Aorta (tissue), 5 donors: ENCODE measurements at regions not wholly inside any gene's neighbourhood (a gene's known extent, or its start where the extent isn't known, plus 50 kb on each side); places are given as distances from the start of the nearest gene placed in this dataset.
"Not testable (repeated sequence)": the region's sequence is repeated elsewhere in the genome, so short reads cannot be mapped to it uniquely, and the experiment has no call there.

Experiments
- ATAC-seq: fragments of 200-7000 bp; cut with Tn5 transposase; one replicate; pipeline ENCODE4 v1.9.1; 2022; ENCODE audit warnings: moderate library complexity; ENCODE audit not compliant: low FRiP score
- DNase-seq, 2 donors: peaks; one replicate each; pipeline ENCODE4 v3.0.0-alpha.2; 2020
- H3K27ac ChIP-seq, 2 donors: one replicate each; pipeline ENCODE4 v1.5.1; 2013; ENCODE audit warnings: low read length in 2 of 2, mild to moderate bottlenecking in 2 of 2, moderate library complexity in 2 of 2, control low read depth in 1 of 2, inconsistent platforms in 1 of 2, low read depth in 1 of 2
- H3K27me3 ChIP-seq, 2 donors: one replicate each; pipeline ENCODE4 v1.6.1; 2013; ENCODE audit warnings: control low read depth in 1 of 2, low read length in 1 of 2, mild to moderate bottlenecking in 1 of 2, moderate library complexity in 1 of 2; ENCODE audit not compliant: insufficient read depth in 2 of 2, control insufficient read depth in 1 of 2
- H3K36me3 ChIP-seq, 2 donors: one replicate each; pipeline ENCODE4 v1.6.1; 2013; ENCODE audit warnings: control low read depth in 1 of 2, low read length in 1 of 2, mild to moderate bottlenecking in 1 of 2; ENCODE audit not compliant: insufficient read depth in 2 of 2, control insufficient read depth in 1 of 2
- H3K4me1 ChIP-seq, 2 donors: one replicate each; pipeline ENCODE4 v1.6.1; 2013; ENCODE audit warnings: low read length in 2 of 2, control low read depth in 1 of 2, mild to moderate bottlenecking in 1 of 2, moderate library complexity in 1 of 2; ENCODE audit not compliant: insufficient read depth in 2 of 2, control insufficient read depth in 1 of 2
- H3K4me3 ChIP-seq, 2 donors: one replicate each; pipeline ENCODE4 v1.5.1; 2013; ENCODE audit warnings: low read length in 2 of 2, control low read depth in 1 of 2, mild to moderate bottlenecking in 1 of 2
- H3K9me3 ChIP-seq: one replicate; pipeline ENCODE4 v1.6.1; 2013; ENCODE audit warnings: mild to moderate bottlenecking, low read length; ENCODE audit not compliant: control insufficient read depth
- WGBS, 2 donors: extraction: QIAGEN DNeasy Blood & Tissue Kit; methylation state at CpG; one replicate each; pipeline ENCODE4 v1.1.7; 2013; 5-methylcytosine and 5-hydroxymethylcytosine counted together
- intact Hi-C, 2 donors: fragments of 100-400 bp; cut with DNase I; formaldehyde crosslinking; loops; one replicate each; pipeline versions ENCODE4 v1.14.2 to v1.15.0; 2022
- donor health status: healthy with polysubstance abuse.
- donor health status: Bipolar disorder and iron deficiency.
- donor health status: DM: no; HTN: no; CAD: no.
- donor health status: DM: no; HTN: no; CAD: no.
- donor health status: DM: yes; HTN: yes; CAD: no.

- intact Hi-C loops, result no loop called here
- H3K4me1 ChIP-seq, result no peaks in the 10 kb centered on the region
- no peaks in the 10 kb centered on the region for H3K27me3 ChIP-seq
- no peaks in the 10 kb centered on the region for H3K9me3 ChIP-seq
- H3K36me3 ChIP-seq, result no peaks in the 10 kb centered on the region
- DNase-seq (no peak), ATAC-seq (no peak)
- no peak overlapping the region for H3K27ac ChIP-seq
- no peak overlapping the region for H3K4me3 ChIP-seq
- 77 to 79% methylated on average over 5 of the region's 5 CpGs for WGBS, 2 donors
Observed at GRCh38 chr3:162377608-162378007, 881.0 kb downstream of the OTOL1 start.

DNA sequence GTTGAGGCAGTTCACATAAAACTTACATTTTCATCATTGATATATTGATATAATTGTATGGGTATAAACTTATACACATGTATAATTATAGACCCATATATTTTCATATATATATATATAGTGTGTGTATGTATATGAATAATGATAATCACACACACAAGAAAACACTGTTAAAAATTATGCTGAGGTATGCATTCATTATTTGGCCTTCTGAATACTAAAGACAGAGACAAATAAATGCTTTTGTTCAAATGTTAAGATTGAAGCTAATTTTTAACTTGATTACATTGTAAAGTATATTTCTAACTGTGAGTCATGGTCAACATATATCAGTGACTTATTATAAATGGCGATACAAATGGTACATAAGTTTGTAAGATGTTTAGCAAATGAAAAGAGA lies 888.8 kb downstream of the OTOL1 start:
- H3K27ac ChIP-seq, result no peak overlapping the region
- intact Hi-C loops, result no loop called here
- no peaks in the 10 kb centered on the region for H3K27me3 ChIP-seq
- H3K36me3 ChIP-seq, result no peaks in the 10 kb centered on the region
- no peak overlapping the region for H3K4me3 ChIP-seq
- WGBS, 2 donors, result 92 to 100% methylated on average over 1 of the region's 1 CpG
- H3K9me3 ChIP-seq, result no peaks in the 10 kb centered on the region
- ATAC-seq (no peak), DNase-seq (no peak)
- no peaks in the 10 kb centered on the region for H3K4me1 ChIP-seq

DNA sequence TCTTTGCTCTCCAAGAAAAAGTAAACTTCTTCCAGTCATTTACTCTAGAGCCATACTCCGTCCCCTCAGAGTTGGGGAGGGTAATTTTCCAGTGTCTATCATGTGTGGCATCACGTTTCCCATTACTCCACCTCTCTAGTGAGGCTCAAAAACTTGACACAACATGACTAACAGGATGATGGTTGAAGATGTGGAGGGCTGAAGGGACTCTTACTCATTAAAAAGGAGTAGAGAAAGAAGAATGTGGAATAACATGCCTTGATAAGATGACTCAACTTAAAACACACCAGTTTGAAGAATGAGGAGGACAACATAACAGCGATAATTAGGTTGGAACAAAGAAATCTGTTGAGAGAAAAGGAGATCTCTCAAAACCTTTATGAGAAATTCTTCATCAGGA lies 894.3 kb downstream of the OTOL1 start:
- intact Hi-C loops, result no loop called here
- Histone ChIP-seq H3K4me1 (no peaks in the 10 kb centered on the region), H3K4me3 (no peak overlapping the region), H3K27me3 (no peaks in the 10 kb centered on the region), H3K36me3 (no peaks in the 10 kb centered on the region), H3K27ac (no peak overlapping the region), H3K9me3 (no peaks in the 10 kb centered on the region)
- DNase-seq, result no peak
- 84 to 88% methylated on average over 3 of the region's 3 CpGs for WGBS, 2 donors
- ATAC-seq, result no peak

GRCh38 chr3:162391301-162391700 lies 894.7 kb downstream of the OTOL1 start:
- H3K4me1 ChIP-seq, result no peaks in the 10 kb centered on the region
- intact Hi-C loops, result no loop called here
- 33 to 34% methylated on average over 2 of the region's 2 CpGs for WGBS, 2 donors
- H3K36me3 ChIP-seq, result no peaks in the 10 kb centered on the region
- no peak overlapping the region for H3K27ac ChIP-seq
- H3K9me3 ChIP-seq, result no peaks in the 10 kb centered on the region
- no peak overlapping the region for H3K4me3 ChIP-seq
- DNase-seq (no peak), ATAC-seq (no peak)
- H3K27me3 ChIP-seq, result no peaks in the 10 kb centered on the region

DNA sequence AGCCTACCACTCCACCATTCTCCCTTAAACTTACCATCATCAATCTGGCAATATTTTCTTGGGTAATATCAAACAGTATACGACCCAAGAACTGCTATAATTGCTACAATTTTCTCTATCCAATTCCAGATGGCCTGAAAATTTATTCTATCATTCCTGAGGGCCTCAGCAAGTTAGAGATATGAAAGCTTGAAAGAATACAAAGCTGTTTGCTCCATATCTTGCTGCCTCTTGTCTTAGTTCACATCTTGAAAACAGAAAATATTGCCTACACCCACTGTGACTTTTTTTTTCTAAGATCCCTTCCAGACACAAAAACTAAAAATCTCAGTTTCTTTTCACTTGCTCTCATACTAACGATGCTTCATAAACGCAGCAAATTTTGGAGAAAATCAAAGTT lies 898.9 kb downstream of the OTOL1 start:
- intact Hi-C loops, result no loop called here
- no peak for DNase-seq
- Histone ChIP-seq H3K27me3 (no peaks in the 10 kb centered on the region), H3K4me1 (no peaks in the 10 kb centered on the region), H3K9me3 (peaks cover 2% of the 10 kb centered on the region), H3K27ac (no peak overlapping the region), H3K4me3 (no peak overlapping the region), H3K36me3 (no peaks in the 10 kb centered on the region)
- 91 to 92% methylated on average over 3 of the region's 3 CpGs for WGBS, 2 donors
- no peak for ATAC-seq

DNA sequence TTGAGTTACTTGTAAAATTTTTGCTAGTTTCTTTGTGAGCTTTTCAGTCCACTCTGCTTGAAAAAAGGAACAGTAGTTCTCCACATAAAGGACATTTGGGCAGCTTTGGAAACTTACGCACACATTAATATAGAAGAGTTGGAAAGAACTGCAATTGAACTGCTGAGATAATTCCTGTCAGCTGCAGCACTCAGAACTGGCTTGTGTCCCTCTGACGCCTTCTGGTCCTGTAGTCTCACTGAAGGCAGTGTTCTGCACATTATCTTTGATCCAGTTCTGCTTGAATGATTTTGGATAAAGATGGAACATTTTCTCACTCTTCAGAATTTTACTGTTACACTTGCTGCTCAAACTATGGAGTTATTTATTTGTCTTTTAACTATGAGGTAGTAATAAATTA lies 901.9 kb downstream of the OTOL1 start:
- WGBS, 2 donors, result 91 to 96% methylated on average over 2 of the region's 2 CpGs
- no peak for ATAC-seq
- Histone ChIP-seq H3K4me1 (no peaks in the 10 kb centered on the region), H3K27me3 (no peaks in the 10 kb centered on the region), H3K36me3 (no peaks in the 10 kb centered on the region), H3K27ac (no peak overlapping the region), H3K4me3 (no peak overlapping the region), H3K9me3 (peaks cover 2% of the 10 kb centered on the region)
- no peak for DNase-seq
- intact Hi-C loops, result no loop called here

DNA sequence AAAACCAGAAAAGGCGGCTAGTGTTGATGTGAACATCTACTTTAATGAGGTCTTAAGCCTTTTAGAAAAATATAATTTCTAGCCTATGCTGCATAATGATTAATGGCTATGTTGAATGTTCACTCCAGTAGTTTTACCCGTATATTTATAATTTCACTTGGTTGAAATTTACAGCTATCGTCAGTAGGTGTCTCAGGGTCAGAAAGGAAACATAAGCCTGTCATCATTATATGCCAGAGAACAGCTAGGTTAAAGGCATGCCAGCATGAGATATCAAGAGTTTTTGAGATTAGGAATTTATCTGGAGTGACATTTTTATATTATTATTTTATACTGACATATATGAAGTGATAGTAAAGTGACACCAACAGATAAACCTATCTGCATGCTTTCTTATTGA lies 904.1 kb downstream of the OTOL1 start:
- Histone ChIP-seq H3K4me3 (no peak overlapping the region), H3K36me3 (no peaks in the 10 kb centered on the region), H3K9me3 (peaks cover 2% of the 10 kb centered on the region), H3K27me3 (no peaks in the 10 kb centered on the region), H3K27ac (no peak overlapping the region), H3K4me1 (no peaks in the 10 kb centered on the region)
- ATAC-seq, result no peak
- WGBS, 2 donors, result 16 to 23% methylated on average over 3 of the region's 3 CpGs
- no peak for DNase-seq
- intact Hi-C loops, result no loop called here

DNA sequence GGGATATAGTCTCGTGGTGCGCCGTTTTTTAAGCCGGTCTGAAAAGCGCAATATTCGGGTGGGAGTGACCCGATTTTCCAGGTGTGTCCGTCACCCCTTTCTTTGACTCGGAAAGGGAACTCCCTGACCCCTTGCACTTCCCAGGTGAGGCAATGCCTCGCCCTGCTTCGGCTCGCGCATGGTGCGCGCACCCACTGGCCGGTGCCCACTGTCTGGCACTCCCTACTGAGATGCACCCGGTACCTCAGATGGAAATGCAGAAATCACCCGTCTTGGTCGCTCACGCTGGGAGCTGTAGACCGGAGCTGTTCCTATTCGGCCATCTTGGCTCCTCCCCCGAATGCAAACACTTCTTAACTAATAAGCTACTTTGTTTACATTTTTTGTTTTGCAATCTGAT lies 914.9 kb downstream of the OTOL1 start:
- WGBS, 2 donors, result 93% methylated on average over 18 to 21 of the region's 23 CpGs

GRCh38 chr3:162421721-162422120 lies 925.1 kb downstream of the OTOL1 start:
- intact Hi-C loops, result no loop called here
- DNase-seq, result no peak
- Histone ChIP-seq H3K4me1 (no peaks in the 10 kb centered on the region), H3K9me3 (no peaks in the 10 kb centered on the region), H3K27ac (no peak overlapping the region), H3K4me3 (no peak overlapping the region), H3K36me3 (no peaks in the 10 kb centered on the region), H3K27me3 (no peaks in the 10 kb centered on the region)
- ATAC-seq, result no peak

More for the DNA sequence above, 914.9 kb downstream of the OTOL1 start:
- H3K27me3 ChIP-seq, ATAC-seq, intact Hi-C loops, DNase-seq, H3K36me3 ChIP-seq, H3K27ac ChIP-seq, H3K9me3 ChIP-seq, H3K4me1 ChIP-seq, H3K4me3 ChIP-seq: not testable (repeated sequence)
